Cardiac fibroblast (primary cell): ENCODE measurements at regions not wholly inside any gene's neighbourhood (a gene's known extent, or its start where the extent isn't known, plus 50 kb on each side); places are given as distances from the start of the nearest gene placed in this dataset.
"Not testable (repeated sequence)": the region's sequence is repeated elsewhere in the genome, so short reads cannot be mapped to it uniquely, and the experiment has no call there.

Experiments
- DNase-seq, 2 donors: peaks; one replicate each; pipeline versions ENCODE4 v3.0.0 to v3.0.0-alpha.2; 2010; ENCODE audit warnings: low read depth in 2 of 2
- H3K4me3 ChIP-seq, 2 donors: replicated peaks in 1 of 2; 1 replicate in 1 of 2; 2 replicates in 1 of 2; pipeline ENCODE4 v1.5.1; 2011; ENCODE audit warnings: low read depth in 2 of 2, low read length in 2 of 2, mild to moderate bottlenecking in 2 of 2, moderate library complexity in 1 of 2
- CTCF ChIP-seq: IDR thresholded peaks from one replicate; pipeline ENCODE4 v1.5.1; 2011; ENCODE audit warnings: low read depth, mild to moderate bottlenecking, low read length, inconsistent platforms

DNA sequence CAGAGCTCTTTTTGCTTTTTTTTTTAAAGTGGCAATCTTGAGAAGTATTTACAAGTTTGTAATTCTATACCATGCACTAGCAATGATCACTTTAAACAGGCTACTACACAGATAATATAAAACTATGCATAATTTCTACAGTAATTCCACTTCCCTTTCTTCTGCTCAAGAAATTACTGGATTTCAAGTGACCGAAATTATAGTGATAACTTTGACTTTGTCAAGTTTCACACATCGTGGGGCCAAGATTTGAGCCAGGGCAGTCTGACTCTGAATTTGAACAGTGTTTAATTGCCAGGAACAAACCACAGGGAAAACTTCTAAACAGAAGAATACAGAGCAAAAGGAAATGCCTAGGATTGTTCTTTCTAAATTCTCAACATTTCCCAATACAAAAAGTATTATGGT is 288.3 kb upstream of the MKLN1 start:
- TF ChIP-seq CTCF = no peak
- no peak overlapping the region for H3K4me3 ChIP-seq
- DNase-seq = peak; percentile 60 to 65

DNA sequence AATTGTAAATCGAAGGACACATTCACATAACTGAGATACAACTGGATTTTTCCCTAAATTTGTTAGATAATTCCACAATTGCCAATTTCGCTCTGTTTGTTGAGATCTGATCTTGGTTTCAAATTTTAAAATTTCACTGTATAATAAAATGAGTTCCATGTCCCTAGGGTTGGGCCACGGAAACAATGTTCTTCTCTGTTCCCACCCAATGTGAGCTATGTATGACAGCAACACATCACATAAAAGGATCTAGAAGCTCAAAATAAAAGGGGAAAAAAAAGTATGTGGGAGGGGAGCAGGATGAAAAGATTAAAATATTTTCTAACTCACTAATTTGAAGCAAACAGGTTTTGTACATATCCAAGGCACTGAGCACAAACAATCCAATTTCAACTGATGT is 287.8 kb upstream of the MKLN1 start:
- H3K4me3 ChIP-seq = no peak overlapping the region
- DNase-seq = peak in 1 of 2 donors; percentile 43
- TF ChIP-seq CTCF = no peak

DNA sequence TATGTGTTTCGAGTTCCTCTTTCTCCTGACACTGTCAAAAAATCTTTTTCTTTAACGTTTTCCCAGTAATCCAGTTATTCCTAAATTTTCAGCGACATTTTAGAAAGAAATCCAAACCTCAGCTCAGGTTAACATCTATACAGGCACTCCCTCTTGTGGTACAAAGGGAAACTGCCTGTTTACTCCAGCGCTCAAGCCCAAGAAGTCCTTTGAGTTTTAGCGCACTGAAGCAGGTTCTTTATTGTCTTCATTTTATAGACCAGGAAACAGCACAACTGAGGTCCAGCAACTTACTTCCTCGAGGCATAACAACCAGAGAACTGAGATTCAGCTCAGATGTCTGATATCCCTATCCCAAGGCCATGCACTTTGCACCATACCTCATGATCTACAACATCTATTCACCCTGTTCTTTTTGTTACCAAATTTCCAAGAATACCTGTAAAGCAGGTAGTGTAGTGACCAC is 287.2 kb upstream of the MKLN1 start:
- TF ChIP-seq CTCF = peak; percentile 88
- no peak overlapping the region for H3K4me3 ChIP-seq
- DNase-seq = peak; percentile 86 to 87

DNA sequence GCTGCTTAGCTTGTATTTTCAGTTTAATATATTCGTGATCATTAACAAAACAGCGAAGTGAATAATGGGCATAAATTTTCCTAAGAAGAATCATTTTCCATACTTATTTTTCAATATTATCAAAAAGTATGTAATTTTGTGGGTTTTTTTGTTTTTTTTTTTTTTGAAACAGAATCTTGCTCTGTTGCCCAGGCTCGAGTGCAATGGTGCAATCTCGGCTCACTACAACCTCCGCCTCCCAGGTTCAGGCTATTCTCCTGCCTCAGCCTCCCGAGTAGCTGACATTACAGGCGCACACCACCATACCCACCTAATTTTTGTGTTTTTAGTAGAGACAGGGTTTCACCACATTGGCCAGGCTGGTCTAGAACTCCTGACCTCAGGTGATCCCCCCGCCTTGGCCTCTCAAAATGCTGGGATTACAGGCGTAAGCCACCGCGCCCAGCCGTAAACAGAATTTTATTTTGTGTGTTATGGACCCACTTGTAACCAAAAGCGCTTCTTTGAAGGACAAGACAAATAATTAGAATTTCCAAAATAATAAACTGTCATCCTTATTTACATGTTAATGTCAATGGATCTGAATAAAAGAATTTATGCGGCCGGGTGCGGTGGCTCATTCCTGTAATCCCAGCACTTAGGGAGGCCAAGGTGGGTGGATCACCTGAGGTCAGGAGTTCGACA is 286.5 kb upstream of the MKLN1 start:
- H3K4me3 ChIP-seq, DNase-seq: not testable (repeated sequence)

GRCh38 chr7:131042269-131043160 is 285.2 kb upstream of the MKLN1 start:
- no peak overlapping the region for H3K4me3 ChIP-seq
- no peak for TF ChIP-seq CTCF
- no peak for DNase-seq

DNA sequence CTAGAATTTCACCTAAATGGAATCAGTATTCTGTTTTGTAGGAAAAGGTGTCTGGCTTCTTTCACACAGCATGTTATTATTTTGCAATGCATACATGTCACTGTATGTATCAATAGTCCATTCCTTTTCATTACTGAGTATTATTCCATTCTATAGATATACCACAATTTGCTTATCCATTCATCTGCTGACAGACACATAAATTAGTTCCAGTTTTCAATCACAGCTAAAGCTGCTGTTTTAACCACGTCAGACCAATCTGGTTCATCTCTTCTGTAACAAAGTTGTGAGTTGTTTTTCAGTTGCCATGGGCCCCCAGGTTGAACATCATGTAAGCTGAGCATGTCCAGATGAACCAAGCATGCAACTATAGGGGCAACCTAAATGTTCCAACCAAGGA is 282.1 kb upstream of the MKLN1 start:
- no peak for DNase-seq
- no peak overlapping the region for H3K4me3 ChIP-seq
- no peak for TF ChIP-seq CTCF

- DNase-seq = no peak
- TF ChIP-seq CTCF = no peak
- H3K4me3 ChIP-seq = no peak overlapping the region
Observed at GRCh38 chr7:131046246-131046645, 281.4 kb upstream of the MKLN1 start.
